ENCODE measurements at regions not wholly inside any gene's neighbourhood (a gene's known extent, or its start where the extent isn't known, plus 50 kb on each side); places are given as distances from the start of the nearest gene placed in this dataset.
"Not testable (repeated sequence)": the region's sequence is repeated elsewhere in the genome, so short reads cannot be mapped to it uniquely, and the experiment has no call there.

DNA sequence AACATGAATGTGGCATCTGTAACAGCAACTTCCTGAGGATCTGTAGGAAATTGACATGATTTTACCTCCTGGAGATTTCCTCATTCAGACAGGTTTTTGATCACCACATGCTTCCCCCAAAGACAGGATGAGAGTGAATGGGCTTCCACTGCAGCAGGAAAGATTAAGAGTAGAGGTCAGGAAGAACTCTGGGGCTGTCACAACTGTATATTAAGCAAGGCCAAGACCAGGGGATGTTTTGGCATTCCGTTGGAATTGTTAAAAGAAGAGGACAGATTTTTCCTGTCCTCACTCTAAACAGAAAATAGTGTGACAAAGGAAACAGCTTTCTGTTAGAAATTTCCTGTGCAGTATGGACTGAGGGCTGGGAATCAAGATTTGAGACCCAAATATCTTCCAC, 363.1 kb upstream of the FRG2C start:
- TF ChIP-seq, protein P1, sequence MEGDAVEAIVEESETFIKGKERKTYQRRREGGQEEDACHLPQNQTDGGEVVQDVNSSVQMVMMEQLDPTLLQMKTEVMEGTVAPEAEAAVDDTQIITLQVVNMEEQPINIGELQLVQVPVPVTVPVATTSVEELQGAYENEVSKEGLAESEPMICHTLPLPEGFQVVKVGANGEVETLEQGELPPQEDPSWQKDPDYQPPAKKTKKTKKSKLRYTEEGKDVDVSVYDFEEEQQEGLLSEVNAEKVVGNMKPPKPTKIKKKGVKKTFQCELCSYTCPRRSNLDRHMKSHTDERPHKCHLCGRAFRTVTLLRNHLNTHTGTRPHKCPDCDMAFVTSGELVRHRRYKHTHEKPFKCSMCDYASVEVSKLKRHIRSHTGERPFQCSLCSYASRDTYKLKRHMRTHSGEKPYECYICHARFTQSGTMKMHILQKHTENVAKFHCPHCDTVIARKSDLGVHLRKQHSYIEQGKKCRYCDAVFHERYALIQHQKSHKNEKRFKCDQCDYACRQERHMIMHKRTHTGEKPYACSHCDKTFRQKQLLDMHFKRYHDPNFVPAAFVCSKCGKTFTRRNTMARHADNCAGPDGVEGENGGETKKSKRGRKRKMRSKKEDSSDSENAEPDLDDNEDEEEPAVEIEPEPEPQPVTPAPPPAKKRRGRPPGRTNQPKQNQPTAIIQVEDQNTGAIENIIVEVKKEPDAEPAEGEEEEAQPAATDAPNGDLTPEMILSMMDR (IDR thresholded peaks at IDR 0.05 in 4 of 5, conservative IDR thresholded peaks at IDR 0.05 in 1 of 5): not testable (repeated sequence)
- TF ChIP-seq POLR2A (IDR thresholded peaks at IDR 0.05): not testable (repeated sequence)
